Urinary bladder (tissue), 3 donors: ENCODE measurements at regions not wholly inside any gene's neighbourhood (a gene's known extent, or its start where the extent isn't known, plus 50 kb on each side); places are given as distances from the start of the nearest gene placed in this dataset.

Source experiments
- DNase-seq: peaks from one replicate; pipeline ENCODE4 v3.0.0-alpha.2; 2015; ENCODE audit errors: extremely low spot score
- H3K27ac ChIP-seq: one replicate; pipeline ENCODE4 v1.5.1; 2013; ENCODE audit warnings: low read depth, mild to moderate bottlenecking, moderate library complexity
- H3K36me3 ChIP-seq: one replicate; pipeline ENCODE4 v1.6.1; 2013; ENCODE audit warnings: mild to moderate bottlenecking, moderate library complexity; ENCODE audit not compliant: insufficient read depth
- H3K4me1 ChIP-seq: one replicate; pipeline ENCODE4 v1.6.1; 2013; ENCODE audit warnings: mild to moderate bottlenecking, moderate library complexity; ENCODE audit not compliant: insufficient read depth
- H3K4me3 ChIP-seq: one replicate; pipeline ENCODE4 v1.5.1; 2013; ENCODE audit warnings: low read depth, low read length
- WGBS: extraction: QIAGEN DNeasy Blood & Tissue Kit; methylation state at CpG from one replicate; pipeline ENCODE4 v1.1.7; 2013; 5-methylcytosine and 5-hydroxymethylcytosine counted together
- donor health status: healthy with polysubstance abuse.
- donor health status: healthy.

GRCh38 chr20:52684176-52684575 is 288.0 kb upstream of the TSHZ2 start:
- Histone ChIP-seq H3K4me1 (no peaks in the 10 kb centered on the region), H3K4me3 (no peak overlapping the region), H3K27ac (no peak overlapping the region), H3K36me3 (no peaks in the 10 kb centered on the region)
- DNase-seq, result no peak
- 81% methylated on average over 14 of the region's 14 CpGs for WGBS

DNA sequence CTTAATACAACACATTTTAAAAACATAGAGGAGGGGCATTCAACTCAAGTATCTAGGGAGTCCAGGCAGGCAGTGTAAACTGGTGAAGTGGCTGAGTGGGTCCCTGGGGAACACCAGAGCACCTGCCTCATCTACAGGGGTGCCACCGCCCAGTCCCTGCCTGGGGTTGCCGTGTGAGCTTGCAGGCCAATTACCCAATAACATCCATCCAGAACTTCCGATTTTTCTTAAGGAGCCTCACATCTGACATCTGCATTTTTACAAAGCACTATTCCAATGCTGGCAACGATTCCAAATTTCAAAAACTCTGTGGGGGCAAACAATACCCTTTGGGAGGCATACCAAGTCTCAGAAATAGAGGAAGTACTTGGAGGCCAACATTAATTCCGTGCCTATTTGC is 288.4 kb upstream of the TSHZ2 start:
- no peak overlapping the region for H3K4me3 ChIP-seq
- no peaks in the 10 kb centered on the region for H3K36me3 ChIP-seq
- no peaks in the 10 kb centered on the region for H3K4me1 ChIP-seq
- no peak overlapping the region for H3K27ac ChIP-seq
- 80% methylated on average over 5 of the region's 5 CpGs for WGBS
- DNase-seq, result no peak

- Histone ChIP-seq H3K36me3 (no peaks in the 10 kb centered on the region), H3K4me3 (no peak overlapping the region), H3K27ac (no peak overlapping the region), H3K4me1 (no peaks in the 10 kb centered on the region)
- no peak for DNase-seq
- 65% methylated on average over 1 of the region's 1 CpG for WGBS
These were observed 289.9 kb upstream of the TSHZ2 start for GRCh38 chr20:52682237-52682636.

- Histone ChIP-seq H3K27ac (no peak overlapping the region), H3K4me1 (no peaks in the 10 kb centered on the region), H3K36me3 (no peaks in the 10 kb centered on the region), H3K4me3 (no peak overlapping the region)
- WGBS, result 85% methylated on average over 6 of the region's 6 CpGs
- DNase-seq, result no peak
These were observed 290.9 kb upstream of the TSHZ2 start for GRCh38 chr20:52681288-52681687.

DNA sequence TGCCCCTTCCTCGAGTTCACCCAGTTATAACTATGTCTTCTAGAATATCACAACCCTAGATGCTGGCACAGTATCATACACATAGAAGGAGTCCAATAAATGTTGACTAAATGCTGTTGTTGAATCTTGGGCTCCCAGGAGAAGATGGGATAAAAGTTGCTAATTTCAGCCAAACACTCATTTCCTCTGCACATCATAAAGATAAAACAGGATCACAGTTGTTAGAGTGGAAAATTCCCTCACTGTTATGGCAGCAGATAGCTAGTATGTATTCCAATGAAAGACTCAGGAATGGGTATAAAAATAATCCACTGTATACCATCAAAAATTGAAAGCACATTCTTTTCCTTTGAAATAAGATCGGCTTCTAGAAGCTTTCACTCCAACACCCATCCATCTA is 294.9 kb upstream of the TSHZ2 start:
- no peak overlapping the region for H3K4me3 ChIP-seq
- no peak for DNase-seq
- no peaks in the 10 kb centered on the region for H3K36me3 ChIP-seq
- H3K27ac ChIP-seq, result no peak overlapping the region
- H3K4me1 ChIP-seq, result no peaks in the 10 kb centered on the region
- 29% methylated on average over 2 of the region's 2 CpGs for WGBS

GRCh38 chr20:52676283-52676995 is 295.7 kb upstream of the TSHZ2 start:
- WGBS, result 87% methylated on average over 13 of the region's 13 CpGs

DNA sequence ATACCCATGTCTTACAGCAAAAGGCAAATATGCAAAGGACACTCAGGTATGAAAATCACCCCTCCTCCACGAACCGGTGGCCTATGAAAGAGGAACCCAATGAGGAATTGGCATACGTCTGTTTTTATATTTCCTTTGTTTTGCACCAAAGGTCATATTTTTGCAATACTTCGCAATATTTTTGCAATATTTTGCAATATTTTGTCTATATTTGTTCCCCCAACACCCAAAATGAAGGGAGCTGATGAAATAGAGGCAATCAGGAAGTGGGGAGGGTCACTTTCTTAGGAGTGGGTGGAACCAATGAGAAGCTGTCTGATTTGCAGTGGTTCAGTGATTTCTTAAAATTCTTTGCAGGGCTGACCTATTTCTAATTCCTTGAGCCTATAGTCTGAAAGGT is 296.8 kb upstream of the TSHZ2 start:
- Histone ChIP-seq H3K27ac (no peak overlapping the region), H3K4me3 (no peak overlapping the region), H3K36me3 (no peaks in the 10 kb centered on the region), H3K4me1 (no peaks in the 10 kb centered on the region)
- DNase-seq, result no peak
- WGBS, result 80% methylated on average over 4 of the region's 4 CpGs

More at GRCh38 chr20:52676283-52676995, 295.7 kb upstream of the TSHZ2 start:
- no peak overlapping the region for H3K4me3 ChIP-seq
- no peak overlapping the region for H3K27ac ChIP-seq
- no peaks in the 10 kb centered on the region for H3K4me1 ChIP-seq
- no peak for DNase-seq
- H3K36me3 ChIP-seq, result no peaks in the 10 kb centered on the region

GRCh38 chr20:52668626-52669025 is 303.5 kb upstream of the TSHZ2 start:
- Histone ChIP-seq H3K4me3 (no peak overlapping the region), H3K4me1 (no peaks in the 10 kb centered on the region), H3K27ac (no peak overlapping the region), H3K36me3 (no peaks in the 10 kb centered on the region)
- DNase-seq, result no peak
- 71% methylated on average over 3 of the region's 3 CpGs for WGBS

GRCh38 chr20:52667358-52667757 is 304.8 kb upstream of the TSHZ2 start:
- H3K36me3 ChIP-seq, result no peaks in the 10 kb centered on the region
- no peak overlapping the region for H3K27ac ChIP-seq
- 93% methylated on average over 5 of the region's 5 CpGs for WGBS
- DNase-seq, result no peak
- H3K4me1 ChIP-seq, result no peaks in the 10 kb centered on the region
- H3K4me3 ChIP-seq, result no peak overlapping the region

DNA sequence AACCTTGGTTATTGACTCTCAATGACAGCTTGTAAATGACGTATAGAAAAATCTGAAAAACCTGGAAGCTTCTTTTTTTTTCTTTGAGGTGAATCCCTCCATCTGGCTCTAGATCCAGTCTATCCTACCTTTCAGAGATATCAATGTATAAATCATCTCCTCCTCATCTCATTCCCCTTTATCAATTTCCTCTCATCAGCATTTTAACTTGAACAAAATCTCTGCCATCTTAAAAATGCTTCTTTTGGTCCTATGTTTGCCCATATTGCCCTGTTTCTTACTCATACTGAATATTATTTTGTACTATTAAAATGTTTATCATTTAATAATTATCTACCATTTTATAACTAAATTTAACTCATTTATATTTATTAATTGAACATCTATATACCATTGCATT is 306.7 kb upstream of the TSHZ2 start:
- Histone ChIP-seq H3K4me1 (no peaks in the 10 kb centered on the region), H3K36me3 (no peaks in the 10 kb centered on the region), H3K4me3 (no peak overlapping the region), H3K27ac (no peak overlapping the region)
- WGBS, result 95% methylated on average over 1 of the region's 1 CpG
- DNase-seq, result no peak

DNA sequence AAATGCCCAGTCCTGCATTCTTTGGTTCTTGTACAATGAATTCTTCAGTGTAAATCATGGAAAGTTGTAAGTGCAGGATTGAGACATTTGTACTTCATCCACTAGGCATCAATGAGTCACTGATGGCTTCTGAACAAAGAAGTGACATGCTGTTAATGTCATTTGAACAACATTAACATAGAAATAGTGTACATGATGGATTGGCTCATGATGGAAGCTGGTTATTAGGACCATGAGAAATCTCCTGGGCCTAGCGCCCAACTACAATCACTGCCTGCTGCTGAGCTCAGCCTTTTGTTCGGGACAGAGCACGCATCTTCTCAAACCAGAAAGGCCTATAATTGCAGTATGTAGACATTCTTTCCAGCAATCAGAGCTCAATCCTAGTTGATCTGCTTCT is 316.8 kb upstream of the TSHZ2 start:
- Histone ChIP-seq H3K27ac (no peak overlapping the region), H3K4me3 (no peak overlapping the region), H3K4me1 (no peaks in the 10 kb centered on the region), H3K36me3 (no peaks in the 10 kb centered on the region)
- 91% methylated on average over 3 of the region's 3 CpGs for WGBS
- no peak for DNase-seq

DNA sequence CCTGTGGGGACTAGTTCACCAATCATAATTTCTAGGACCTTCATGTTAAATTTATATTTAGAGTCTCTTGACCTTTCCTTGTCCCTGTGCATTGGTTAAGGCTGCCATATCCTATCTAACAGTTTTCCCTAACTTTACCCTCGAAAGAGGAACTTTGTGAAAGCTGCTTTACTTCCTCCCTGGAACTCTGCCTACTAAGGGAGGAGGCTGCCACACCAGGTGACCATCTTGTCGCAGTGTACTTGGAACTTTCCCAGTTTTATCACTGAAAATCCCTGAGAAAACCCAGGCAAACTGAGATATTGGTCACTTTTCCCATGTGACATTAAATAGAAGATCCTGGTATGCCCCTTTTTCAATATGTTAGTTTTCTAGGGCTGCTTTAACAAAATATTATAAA is 317.6 kb upstream of the TSHZ2 start:
- no peak for DNase-seq
- H3K4me3 ChIP-seq, result no peak overlapping the region
- H3K4me1 ChIP-seq, result no peaks in the 10 kb centered on the region
- no peaks in the 10 kb centered on the region for H3K36me3 ChIP-seq
- 56% methylated on average over 2 of the region's 2 CpGs for WGBS
- no peak overlapping the region for H3K27ac ChIP-seq

DNA sequence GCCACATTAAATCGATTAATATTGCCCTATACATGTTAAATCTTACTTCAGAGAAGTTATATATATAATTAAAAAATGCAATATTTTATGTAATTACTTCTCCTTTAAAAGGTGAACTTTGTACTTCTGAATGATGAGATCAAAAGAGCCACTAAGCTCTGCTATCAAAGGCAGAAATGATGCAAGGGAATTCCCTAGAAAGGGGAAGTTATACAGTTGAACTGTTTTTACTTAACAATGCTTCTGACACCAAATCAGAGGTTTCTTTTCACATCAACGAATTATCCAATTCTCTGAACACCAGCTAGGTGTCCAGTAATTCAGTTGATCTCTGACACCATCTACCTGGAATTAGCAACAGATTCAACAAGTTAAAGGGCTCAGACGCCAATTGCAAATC is 319.9 kb upstream of the TSHZ2 start:
- H3K4me3 ChIP-seq, result no peak overlapping the region
- DNase-seq, result no peak
- H3K27ac ChIP-seq, result no peak overlapping the region
- no peaks in the 10 kb centered on the region for H3K4me1 ChIP-seq
- 87% methylated on average over 3 of the region's 3 CpGs for WGBS
- no peaks in the 10 kb centered on the region for H3K36me3 ChIP-seq

- Histone ChIP-seq H3K36me3 (no peaks in the 10 kb centered on the region), H3K4me1 (no peaks in the 10 kb centered on the region), H3K27ac (no peak overlapping the region), H3K4me3 (no peak overlapping the region)
- DNase-seq, result no peak
These were observed 322.4 kb upstream of the TSHZ2 start for GRCh38 chr20:52649727-52650126.

- no peak for DNase-seq
- Histone ChIP-seq H3K4me1 (no peaks in the 10 kb centered on the region), H3K36me3 (no peaks in the 10 kb centered on the region), H3K4me3 (no peak overlapping the region), H3K27ac (no peak overlapping the region)
- 96% methylated on average over 1 of the region's 1 CpG for WGBS
These were observed 326.3 kb upstream of the TSHZ2 start for GRCh38 chr20:52645822-52646221.
